ENCODE measurements at regions not wholly inside any gene's neighbourhood (a gene's known extent, or its start where the extent isn't known, plus 50 kb on each side); places are given as distances from the start of the nearest gene placed in this dataset.
"Not testable (repeated sequence)": the region's sequence is repeated elsewhere in the genome, so short reads cannot be mapped to it uniquely, and the experiment has no call there.

GRCh38 chr16:29188806-29189205 lies 204.0 kb downstream of the LAT start:
- H3K27ac ChIP-seq (ENCODE audit: low read depth in 2 of 2, low read length in 1 of 2); H3K9me3 ChIP-seq (ENCODE audit: control insufficient read depth in 2 of 2, insufficient read depth in 1 of 2, low read depth in 1 of 2, low read length in 1 of 2); H3K36me3 ChIP-seq (ENCODE audit: control insufficient read depth in 2 of 2, insufficient read depth in 2 of 2, low read length in 1 of 2); H3K4me3 ChIP-seq (ENCODE audit: low read depth in 1 of 2, low read length in 2 of 2); H3K27me3 ChIP-seq (ENCODE audit: control insufficient read depth in 1 of 2, insufficient read depth in 2 of 2, low read length in 2 of 2); H3K4me1 ChIP-seq (ENCODE audit: control insufficient read depth in 2 of 2, insufficient read depth in 2 of 2, low read length in 1 of 2): not testable (repeated sequence)
- WGBS, 2 donors = 89 to 93% methylated on average over 9 of the region's 9 CpGs

DNA sequence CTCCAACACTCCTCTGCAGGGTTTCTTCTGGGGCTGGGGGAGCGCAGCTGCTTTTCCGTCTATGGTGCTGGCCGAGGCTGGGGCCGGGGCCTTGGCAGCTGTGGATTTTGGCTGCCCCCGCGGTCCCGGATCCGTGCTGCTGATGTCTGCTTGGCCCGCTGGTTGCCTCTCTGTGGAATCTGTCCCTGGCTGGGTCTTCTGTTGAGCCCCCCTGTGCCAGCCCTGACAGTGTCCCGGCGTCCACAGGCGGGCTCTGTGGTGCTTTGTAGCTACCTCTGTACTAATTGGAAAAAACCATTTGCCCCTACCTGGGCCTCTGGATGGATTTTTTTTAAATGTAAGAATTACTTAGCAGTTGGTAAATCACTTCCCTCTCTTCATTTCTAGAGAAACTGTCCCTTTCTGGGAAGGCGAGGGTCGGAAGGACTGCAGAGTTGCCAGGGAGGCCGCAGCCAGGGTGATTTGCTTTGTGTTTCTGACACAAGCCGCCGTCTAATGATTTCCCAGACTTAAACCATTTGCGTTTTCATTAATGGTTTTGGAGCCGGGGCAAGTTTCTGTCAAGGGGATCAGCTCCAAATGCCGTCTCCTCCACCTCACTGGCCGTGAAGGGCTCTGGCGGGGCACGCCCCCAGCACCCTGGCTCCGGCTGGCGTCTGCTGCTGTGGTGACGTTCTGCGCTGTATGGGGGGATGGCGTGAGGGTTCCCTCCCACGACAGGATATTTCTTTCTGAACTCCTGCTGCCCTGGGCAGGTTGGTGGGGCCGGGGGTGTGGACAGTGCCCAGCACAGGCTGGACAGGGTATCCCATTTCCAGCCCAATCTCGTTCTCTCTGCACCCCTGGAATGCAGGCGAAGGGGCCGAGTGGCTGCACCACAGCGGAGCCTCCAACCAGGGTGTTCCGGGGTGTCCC lies 201.7 kb downstream of the LAT start:
- H3K9me3 ChIP-seq (ENCODE audit: control insufficient read depth in 2 of 2, insufficient read depth in 1 of 2, low read depth in 1 of 2, low read length in 1 of 2); H3K36me3 ChIP-seq (ENCODE audit: control insufficient read depth in 2 of 2, insufficient read depth in 2 of 2, low read length in 1 of 2); H3K4me1 ChIP-seq (ENCODE audit: control insufficient read depth in 2 of 2, insufficient read depth in 2 of 2, low read length in 1 of 2); H3K4me3 ChIP-seq (ENCODE audit: low read depth in 1 of 2, low read length in 2 of 2); H3K27me3 ChIP-seq (ENCODE audit: control insufficient read depth in 1 of 2, insufficient read depth in 2 of 2, low read length in 2 of 2): not testable (repeated sequence)
- H3K27ac ChIP-seq (ENCODE audit: low read depth in 2 of 2, low read length in 1 of 2) = peak overlapping the region in 1 of 2 donors; percentile 4
- whole genome bisulfite sequencing, 2 donors = 82 to 83% methylated on average over 34 to 35 of the region's 35 CpGs

DNA sequence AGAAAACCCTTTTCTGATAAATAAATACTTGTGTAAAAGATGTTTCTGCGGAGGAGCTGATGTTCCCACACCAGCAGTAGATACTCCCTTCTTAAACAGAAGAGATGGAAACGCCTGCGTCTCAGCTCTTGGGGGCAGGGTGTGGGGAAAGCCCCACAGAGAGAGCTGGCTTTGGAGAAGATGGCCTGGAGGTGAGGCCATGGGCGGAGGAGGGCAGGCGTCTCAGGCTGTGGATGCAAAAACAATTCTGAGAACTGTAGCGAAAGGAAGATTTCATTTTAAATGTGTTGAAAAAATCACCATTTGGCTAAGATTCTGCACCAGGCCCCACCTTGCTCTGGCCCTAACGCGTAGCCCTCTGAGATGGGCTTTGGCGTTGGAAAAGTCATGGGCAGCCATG lies 201.0 kb downstream of the LAT start:
- H3K27ac ChIP-seq (ENCODE audit: low read depth in 2 of 2, low read length in 1 of 2); H3K27me3 ChIP-seq (ENCODE audit: control insufficient read depth in 1 of 2, insufficient read depth in 2 of 2, low read length in 2 of 2); H3K4me1 ChIP-seq (ENCODE audit: control insufficient read depth in 2 of 2, insufficient read depth in 2 of 2, low read length in 1 of 2); H3K9me3 ChIP-seq (ENCODE audit: control insufficient read depth in 2 of 2, insufficient read depth in 1 of 2, low read depth in 1 of 2, low read length in 1 of 2); H3K36me3 ChIP-seq (ENCODE audit: control insufficient read depth in 2 of 2, insufficient read depth in 2 of 2, low read length in 1 of 2); H3K4me3 ChIP-seq (ENCODE audit: low read depth in 1 of 2, low read length in 2 of 2): not testable (repeated sequence)
- WGBS, 2 donors = 83 to 94% methylated on average over 9 of the region's 9 CpGs

GRCh38 chr16:29184738-29185438 lies 200.0 kb downstream of the LAT start:
- not testable (repeated sequence) for H3K4me3 ChIP-seq (ENCODE audit: low read depth in 1 of 2, low read length in 2 of 2)
- 64 to 74% methylated on average over 39 to 41 of the region's 41 CpGs for WGBS, 2 donors

GRCh38 chr16:29182940-29183868 lies 198.4 kb downstream of the LAT start:
- 88 to 90% methylated on average over 25 of the region's 25 CpGs for WGBS, 2 donors
- not testable (repeated sequence) for H3K27ac ChIP-seq (ENCODE audit: low read depth in 2 of 2, low read length in 1 of 2); H3K4me1 ChIP-seq (ENCODE audit: control insufficient read depth in 2 of 2, insufficient read depth in 2 of 2, low read length in 1 of 2); H3K36me3 ChIP-seq (ENCODE audit: control insufficient read depth in 2 of 2, insufficient read depth in 2 of 2, low read length in 1 of 2); H3K9me3 ChIP-seq (ENCODE audit: control insufficient read depth in 2 of 2, insufficient read depth in 1 of 2, low read depth in 1 of 2, low read length in 1 of 2); H3K27me3 ChIP-seq (ENCODE audit: control insufficient read depth in 1 of 2, insufficient read depth in 2 of 2, low read length in 2 of 2); H3K4me3 ChIP-seq (ENCODE audit: low read depth in 1 of 2, low read length in 2 of 2)

More at GRCh38 chr16:29184738-29185438, 200.0 kb downstream of the LAT start:
- H3K9me3 ChIP-seq (ENCODE audit: control insufficient read depth in 2 of 2, insufficient read depth in 1 of 2, low read depth in 1 of 2, low read length in 1 of 2); H3K4me1 ChIP-seq (ENCODE audit: control insufficient read depth in 2 of 2, insufficient read depth in 2 of 2, low read length in 1 of 2); H3K36me3 ChIP-seq (ENCODE audit: control insufficient read depth in 2 of 2, insufficient read depth in 2 of 2, low read length in 1 of 2); H3K27me3 ChIP-seq (ENCODE audit: control insufficient read depth in 1 of 2, insufficient read depth in 2 of 2, low read length in 2 of 2): not testable (repeated sequence)
- H3K27ac ChIP-seq (ENCODE audit: low read depth in 2 of 2, low read length in 1 of 2) = peak overlapping the region; percentile 17 to 49

DNA sequence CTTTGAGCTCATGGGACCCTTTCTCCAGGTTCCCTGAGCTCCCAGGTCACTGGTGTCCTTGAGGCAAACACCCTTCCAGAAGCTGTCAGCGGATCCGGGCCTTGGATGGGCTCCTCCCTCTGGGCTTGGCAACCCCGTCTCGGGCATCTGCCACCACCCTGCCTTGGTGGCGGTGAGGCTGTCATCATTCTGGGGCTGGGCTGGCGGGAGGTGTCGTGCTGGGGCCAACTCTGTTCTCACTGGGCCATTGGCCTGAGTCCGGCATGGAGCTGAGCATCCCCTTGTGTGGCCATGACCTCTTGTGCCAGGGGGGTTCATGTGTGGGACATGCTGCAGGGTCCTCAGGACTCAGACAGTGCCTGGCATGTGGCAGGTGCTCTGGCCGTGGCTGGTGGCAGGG lies 197.6 kb downstream of the LAT start:
- H3K27me3 ChIP-seq (ENCODE audit: control insufficient read depth in 1 of 2, insufficient read depth in 2 of 2, low read length in 2 of 2) = no peaks in the 10 kb centered on the region
- no peaks in the 10 kb centered on the region for H3K9me3 ChIP-seq (ENCODE audit: control insufficient read depth in 2 of 2, insufficient read depth in 1 of 2, low read depth in 1 of 2, low read length in 1 of 2)
- no peaks in the 10 kb centered on the region for H3K36me3 ChIP-seq (ENCODE audit: control insufficient read depth in 2 of 2, insufficient read depth in 2 of 2, low read length in 1 of 2)
- H3K27ac ChIP-seq (ENCODE audit: low read depth in 2 of 2, low read length in 1 of 2) = no peak overlapping the region
- H3K4me3 ChIP-seq (ENCODE audit: low read depth in 1 of 2, low read length in 2 of 2) = no peak overlapping the region
- 87 to 88% methylated on average over 9 of the region's 9 CpGs for WGBS, 2 donors
- H3K4me1 ChIP-seq (ENCODE audit: control insufficient read depth in 2 of 2, insufficient read depth in 2 of 2, low read length in 1 of 2) = peaks cover 0 to 3% of the 10 kb centered on the region in 2 donors

- not testable (repeated sequence) for H3K27me3 ChIP-seq (ENCODE audit: control insufficient read depth in 1 of 2, insufficient read depth in 2 of 2, low read length in 2 of 2); H3K4me1 ChIP-seq (ENCODE audit: control insufficient read depth in 2 of 2, insufficient read depth in 2 of 2, low read length in 1 of 2); H3K9me3 ChIP-seq (ENCODE audit: control insufficient read depth in 2 of 2, insufficient read depth in 1 of 2, low read depth in 1 of 2, low read length in 1 of 2); H3K36me3 ChIP-seq (ENCODE audit: control insufficient read depth in 2 of 2, insufficient read depth in 2 of 2, low read length in 1 of 2); H3K27ac ChIP-seq (ENCODE audit: low read depth in 2 of 2, low read length in 1 of 2); H3K4me3 ChIP-seq (ENCODE audit: low read depth in 1 of 2, low read length in 2 of 2)
- 78 to 82% methylated on average over 17 of the region's 17 CpGs for WGBS, 2 donors
Measured at GRCh38 chr16:29181921-29182411, 197.1 kb downstream of the LAT start.

GRCh38 chr16:29181254-29181780 lies 196.5 kb downstream of the LAT start:
- not testable (repeated sequence) for H3K9me3 ChIP-seq (ENCODE audit: control insufficient read depth in 2 of 2, insufficient read depth in 1 of 2, low read depth in 1 of 2, low read length in 1 of 2); H3K36me3 ChIP-seq (ENCODE audit: control insufficient read depth in 2 of 2, insufficient read depth in 2 of 2, low read length in 1 of 2); H3K27me3 ChIP-seq (ENCODE audit: control insufficient read depth in 1 of 2, insufficient read depth in 2 of 2, low read length in 2 of 2); H3K4me3 ChIP-seq (ENCODE audit: low read depth in 1 of 2, low read length in 2 of 2); H3K27ac ChIP-seq (ENCODE audit: low read depth in 2 of 2, low read length in 1 of 2); H3K4me1 ChIP-seq (ENCODE audit: control insufficient read depth in 2 of 2, insufficient read depth in 2 of 2, low read length in 1 of 2)
- WGBS, 2 donors = 92 to 94% methylated on average over 12 to 13 of the region's 13 CpGs

- WGBS, 2 donors = 90 to 94% methylated on average over 14 to 15 of the region's 15 CpGs
- not testable (repeated sequence) for H3K36me3 ChIP-seq (ENCODE audit: control insufficient read depth in 2 of 2, insufficient read depth in 2 of 2, low read length in 1 of 2); H3K9me3 ChIP-seq (ENCODE audit: control insufficient read depth in 2 of 2, insufficient read depth in 1 of 2, low read depth in 1 of 2, low read length in 1 of 2); H3K4me1 ChIP-seq (ENCODE audit: control insufficient read depth in 2 of 2, insufficient read depth in 2 of 2, low read length in 1 of 2); H3K4me3 ChIP-seq (ENCODE audit: low read depth in 1 of 2, low read length in 2 of 2); H3K27me3 ChIP-seq (ENCODE audit: control insufficient read depth in 1 of 2, insufficient read depth in 2 of 2, low read length in 2 of 2); H3K27ac ChIP-seq (ENCODE audit: low read depth in 2 of 2, low read length in 1 of 2)
Measured at GRCh38 chr16:29180206-29180600, 195.4 kb downstream of the LAT start.

Data from esophagus (tissue), 2 donors.